ENCODE measurements at regions not wholly inside any gene's neighbourhood (a gene's known extent, or its start where the extent isn't known, plus 50 kb on each side); places are given as distances from the start of the nearest gene placed in this dataset.

- Histone ChIP-seq H3K9me3 (ENCODE audit: control insufficient read depth, low read length) (no peaks in the 10 kb centered on the region), H3K4me2 (ENCODE audit: low read length) (no peak overlapping the region), H3K27ac (no peak overlapping the region), H3K4me1 (no peaks in the 10 kb centered on the region), H3K4me3 (ENCODE audit: low read depth, low read length) (no peak overlapping the region), H3K9ac (no peak overlapping the region), H2AFZ (no peak overlapping the region), H3K36me3 (ENCODE audit: control insufficient read depth, insufficient read depth, low read length) (no peaks in the 10 kb centered on the region), H3K27me3 (ENCODE audit: control insufficient read depth, insufficient read depth, low read length) (no peaks in the 10 kb centered on the region), H3K79me2 (no peaks in the 10 kb centered on the region)
- TF ChIP-seq, protein P1, sequence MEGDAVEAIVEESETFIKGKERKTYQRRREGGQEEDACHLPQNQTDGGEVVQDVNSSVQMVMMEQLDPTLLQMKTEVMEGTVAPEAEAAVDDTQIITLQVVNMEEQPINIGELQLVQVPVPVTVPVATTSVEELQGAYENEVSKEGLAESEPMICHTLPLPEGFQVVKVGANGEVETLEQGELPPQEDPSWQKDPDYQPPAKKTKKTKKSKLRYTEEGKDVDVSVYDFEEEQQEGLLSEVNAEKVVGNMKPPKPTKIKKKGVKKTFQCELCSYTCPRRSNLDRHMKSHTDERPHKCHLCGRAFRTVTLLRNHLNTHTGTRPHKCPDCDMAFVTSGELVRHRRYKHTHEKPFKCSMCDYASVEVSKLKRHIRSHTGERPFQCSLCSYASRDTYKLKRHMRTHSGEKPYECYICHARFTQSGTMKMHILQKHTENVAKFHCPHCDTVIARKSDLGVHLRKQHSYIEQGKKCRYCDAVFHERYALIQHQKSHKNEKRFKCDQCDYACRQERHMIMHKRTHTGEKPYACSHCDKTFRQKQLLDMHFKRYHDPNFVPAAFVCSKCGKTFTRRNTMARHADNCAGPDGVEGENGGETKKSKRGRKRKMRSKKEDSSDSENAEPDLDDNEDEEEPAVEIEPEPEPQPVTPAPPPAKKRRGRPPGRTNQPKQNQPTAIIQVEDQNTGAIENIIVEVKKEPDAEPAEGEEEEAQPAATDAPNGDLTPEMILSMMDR (IDR thresholded peaks at IDR 0.05): no peak
These were observed 840.1 kb upstream of the ID2 start for GRCh38 chr2:7841751-7842150.

GRCh38 chr2:7844414-7844965 lies 837.4 kb upstream of the ID2 start:
- H3K4me2 ChIP-seq (ENCODE audit: low read length): no peak overlapping the region
- peaks cover 3% of the 10 kb centered on the region for H3K4me1 ChIP-seq
- H3K9ac ChIP-seq: no peak overlapping the region
- no peak overlapping the region for H3K4me3 ChIP-seq (ENCODE audit: low read depth, low read length)
- H3K79me2 ChIP-seq: no peaks in the 10 kb centered on the region
- H3K27ac ChIP-seq: no peak overlapping the region
- TF ChIP-seq, protein P1 (IDR thresholded peaks at IDR 0.05): no peak
- H3K27me3 ChIP-seq (ENCODE audit: control insufficient read depth, insufficient read depth, low read length): no peaks in the 10 kb centered on the region
- no peaks in the 10 kb centered on the region for H3K9me3 ChIP-seq (ENCODE audit: control insufficient read depth, low read length)
- H3K36me3 ChIP-seq (ENCODE audit: control insufficient read depth, insufficient read depth, low read length): no peaks in the 10 kb centered on the region
- no peak overlapping the region for H2AFZ ChIP-seq

GRCh38 chr2:7845332-7845731 lies 836.5 kb upstream of the ID2 start:
- no peaks in the 10 kb centered on the region for H3K27me3 ChIP-seq (ENCODE audit: control insufficient read depth, insufficient read depth, low read length)
- H2AFZ ChIP-seq: no peak overlapping the region
- H3K4me3 ChIP-seq (ENCODE audit: low read depth, low read length): no peak overlapping the region
- no peaks in the 10 kb centered on the region for H3K36me3 ChIP-seq (ENCODE audit: control insufficient read depth, insufficient read depth, low read length)
- peaks cover 3% of the 10 kb centered on the region for H3K4me1 ChIP-seq
- no peak overlapping the region for H3K4me2 ChIP-seq (ENCODE audit: low read length)
- TF ChIP-seq, protein P1 (IDR thresholded peaks at IDR 0.05): no peak
- no peak overlapping the region for H3K27ac ChIP-seq
- no peaks in the 10 kb centered on the region for H3K79me2 ChIP-seq
- H3K9ac ChIP-seq: no peak overlapping the region
- H3K9me3 ChIP-seq (ENCODE audit: control insufficient read depth, low read length): no peaks in the 10 kb centered on the region

- H3K9me3 ChIP-seq (ENCODE audit: control insufficient read depth, low read length): no peaks in the 10 kb centered on the region
- TF ChIP-seq, protein P1 (IDR thresholded peaks at IDR 0.05): no peak
These were observed 835.2 kb upstream of the ID2 start for GRCh38 chr2:7846607-7847006.

GRCh38 chr2:7847321-7847720 lies 834.5 kb upstream of the ID2 start:
- Histone ChIP-seq H2AFZ (no peak overlapping the region), H3K4me3 (ENCODE audit: low read depth, low read length) (no peak overlapping the region), H3K4me1 (peaks cover 3% of the 10 kb centered on the region), H3K36me3 (ENCODE audit: control insufficient read depth, insufficient read depth, low read length) (no peaks in the 10 kb centered on the region), H3K27ac (no peak overlapping the region), H3K79me2 (no peaks in the 10 kb centered on the region), H3K9ac (no peak overlapping the region), H3K4me2 (ENCODE audit: low read length) (no peak overlapping the region), H3K27me3 (ENCODE audit: control insufficient read depth, insufficient read depth, low read length) (no peaks in the 10 kb centered on the region), H3K9me3 (ENCODE audit: control insufficient read depth, low read length) (no peaks in the 10 kb centered on the region)
- TF ChIP-seq, protein P1 (IDR thresholded peaks at IDR 0.05): no peak

More at GRCh38 chr2:7846607-7847006, 835.2 kb upstream of the ID2 start:
- H3K4me3 ChIP-seq (ENCODE audit: low read depth, low read length): no peak overlapping the region
- peaks cover 3% of the 10 kb centered on the region for H3K4me1 ChIP-seq
- H3K27me3 ChIP-seq (ENCODE audit: control insufficient read depth, insufficient read depth, low read length): no peaks in the 10 kb centered on the region
- no peak overlapping the region for H2AFZ ChIP-seq
- no peak overlapping the region for H3K27ac ChIP-seq
- H3K36me3 ChIP-seq (ENCODE audit: control insufficient read depth, insufficient read depth, low read length): no peaks in the 10 kb centered on the region
- no peak overlapping the region for H3K4me2 ChIP-seq (ENCODE audit: low read length)
- H3K9ac ChIP-seq: no peak overlapping the region
- no peaks in the 10 kb centered on the region for H3K79me2 ChIP-seq

Measured in parathyroid adenoma (tissue), 2 donors.